RWPE1 (cell line): ENCODE measurements at regions not wholly inside any gene's neighbourhood (a gene's known extent, or its start where the extent isn't known, plus 50 kb on each side); places are given as distances from the start of the nearest gene placed in this dataset.

ENCODE experiments used
- CTCF ChIA-PET: fragments of 350-600 bp; sonication (Branson Sonifier 250); formaldehyde crosslinking; extraction: SDS; loops from one replicate; lab custom pipeline; 2021; lab: Yijun Ruan, JAX
- POLR2A ChIA-PET: fragments of 400-600 bp; formaldehyde crosslinking; extraction: SDS; loops from one replicate; lab custom pipeline; 2020; ENCODE audit warnings: antibody characterized with exemption; ENCODE audit not compliant: low non-redundant PET; lab: Yijun Ruan, JAX
- DNase-seq: peaks from one replicate; pipeline ENCODE4 v3.0.0; 2012; ENCODE audit warnings: low spot score
- H3K27ac ChIP-seq: fragments of 450-650 bp; 2 replicates; pipeline ENCODE4 v1.5.1; 2017
- CTCF ChIP-seq: fragments of 450-650 bp; conservative IDR thresholded peaks from 2 replicates; pipeline ENCODE4 v1.5.1; 2017; ENCODE audit warnings: low read depth, mild to moderate bottlenecking

GRCh38 chr6:27096834-27097511 is 150.5 kb upstream of the PRSS16 start:
- no peak for TF ChIP-seq CTCF
- POLR2A ChIA-PET, result no interaction called here
- no peak overlapping the region for H3K27ac ChIP-seq
- CTCF ChIA-PET, result interaction anchor here (0.6 kb wide), 1 partner anchor 31 kb away, joined by 7 read pairs; no protein-coding TSS in a partner anchor
- peak; percentile 59 for DNase-seq

GRCh38 chr6:27098956-27099355 is 148.5 kb upstream of the PRSS16 start:
- POLR2A ChIA-PET, result no interaction called here

GRCh38 chr6:27100921-27101320 is 146.6 kb upstream of the PRSS16 start:
- POLR2A ChIA-PET, result no interaction called here

More at GRCh38 chr6:27098956-27099355, 148.5 kb upstream of the PRSS16 start:
- CTCF ChIA-PET, result no interaction called here
- H3K27ac ChIP-seq, result no peak overlapping the region
- no peak for DNase-seq
- no peak for TF ChIP-seq CTCF

GRCh38 chr6:27101824-27102223 is 145.7 kb upstream of the PRSS16 start:
- DNase-seq, result no peak
- no peak for TF ChIP-seq CTCF
- POLR2A ChIA-PET, result no interaction called here
- CTCF ChIA-PET, result interaction anchor here (0.6 kb wide), 1 partner anchor 42 kb away, joined by 3 read pairs; no protein-coding TSS in a partner anchor
- no peak overlapping the region for H3K27ac ChIP-seq

More at GRCh38 chr6:27100921-27101320, 146.6 kb upstream of the PRSS16 start:
- no peak overlapping the region for H3K27ac ChIP-seq
- no peak for DNase-seq
- CTCF ChIA-PET, result no interaction called here
- TF ChIP-seq CTCF, result no peak

GRCh38 chr6:27106382-27106781 is 141.1 kb upstream of the PRSS16 start:
- ChIA-PET POLR2A (no interaction called here), CTCF (no interaction called here)
- no peak for TF ChIP-seq CTCF
- H3K27ac ChIP-seq, result no peak overlapping the region
- no peak for DNase-seq

- no peak for TF ChIP-seq CTCF
- CTCF ChIA-PET, result interaction anchor here (0.5 kb wide), 1 partner anchor 535 kb away, joined by 3 read pairs; no protein-coding TSS in a partner anchor
- DNase-seq, result no peak
- H3K27ac ChIP-seq, result no peak overlapping the region
- POLR2A ChIA-PET, result interaction anchor here (0.5 kb wide), 1 partner anchor 981 kb away, joined by 4 read pairs; no protein-coding TSS in a partner anchor
These were observed 135.8 kb upstream of the PRSS16 start for GRCh38 chr6:27111743-27112142.
